Fibroblast of skin of right quadriceps (primary cell): ENCODE measurements at regions not wholly inside any gene's neighbourhood (a gene's known extent, or its start where the extent isn't known, plus 50 kb on each side); places are given as distances from the start of the nearest gene placed in this dataset.
"Not testable (repeated sequence)": the region's sequence is repeated elsewhere in the genome, so short reads cannot be mapped to it uniquely, and the experiment has no call there.

Experiments
- DNase-seq: peaks from one replicate; pipeline ENCODE4 v3.0.0-alpha.2; 2013

DNA sequence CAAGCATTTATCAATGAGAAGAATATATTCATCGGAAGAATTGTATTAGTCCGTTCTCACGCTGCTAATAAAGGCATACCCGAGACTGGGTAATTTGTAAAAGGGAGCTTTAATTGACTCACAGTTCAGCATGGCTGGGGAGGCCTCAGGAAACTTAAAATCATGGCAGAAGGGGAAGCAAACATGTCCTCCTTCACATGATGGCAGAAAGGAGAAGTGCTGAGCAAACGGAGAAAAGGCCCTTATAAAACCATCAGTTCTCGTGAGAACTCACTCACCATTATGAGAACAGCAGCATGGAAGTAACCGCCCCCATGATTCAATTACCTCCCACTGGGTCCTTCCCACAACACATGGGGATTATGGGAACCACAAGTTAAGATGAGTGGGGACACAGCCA lies 1688.2 kb downstream of the SPATA31A7 start:
- DNase-seq, result not testable (repeated sequence)

GRCh38 chr9:62880453-62880852 lies 1690.6 kb downstream of the SPATA31A7 start:
- not testable (repeated sequence) for DNase-seq

GRCh38 chr9:62880971-62881370 lies 1691.1 kb downstream of the SPATA31A7 start:
- not testable (repeated sequence) for DNase-seq

GRCh38 chr9:62881811-62882210 lies 1692.0 kb downstream of the SPATA31A7 start:
- DNase-seq, result not testable (repeated sequence)

DNA sequence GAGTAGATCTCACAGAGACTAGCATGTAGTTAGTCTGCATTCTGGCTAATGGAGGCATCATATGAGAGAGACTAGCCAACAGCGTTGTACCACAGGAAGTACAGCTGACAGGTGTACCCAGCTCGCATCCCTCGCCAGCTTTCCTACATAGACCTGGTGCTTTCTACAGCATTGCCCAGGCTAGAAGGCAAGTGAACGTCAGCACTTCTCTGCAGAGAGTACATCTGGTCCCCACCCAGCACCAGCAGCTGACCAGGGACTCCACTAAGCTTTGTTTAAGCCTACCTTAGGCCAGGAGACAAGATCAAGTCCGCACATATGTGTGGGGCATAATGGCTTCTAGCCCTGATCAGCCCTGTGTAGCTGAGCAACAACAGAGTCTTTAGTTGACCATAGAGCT lies 1692.9 kb downstream of the SPATA31A7 start:
- DNase-seq, result not testable (repeated sequence)

GRCh38 chr9:62896692-62897091 lies 1706.9 kb downstream of the SPATA31A7 start:
- DNase-seq, result not testable (repeated sequence)

- DNase-seq, result peak; percentile 16
Observed at GRCh38 chr9:62897411-62898225, 1707.8 kb downstream of the SPATA31A7 start.

DNA sequence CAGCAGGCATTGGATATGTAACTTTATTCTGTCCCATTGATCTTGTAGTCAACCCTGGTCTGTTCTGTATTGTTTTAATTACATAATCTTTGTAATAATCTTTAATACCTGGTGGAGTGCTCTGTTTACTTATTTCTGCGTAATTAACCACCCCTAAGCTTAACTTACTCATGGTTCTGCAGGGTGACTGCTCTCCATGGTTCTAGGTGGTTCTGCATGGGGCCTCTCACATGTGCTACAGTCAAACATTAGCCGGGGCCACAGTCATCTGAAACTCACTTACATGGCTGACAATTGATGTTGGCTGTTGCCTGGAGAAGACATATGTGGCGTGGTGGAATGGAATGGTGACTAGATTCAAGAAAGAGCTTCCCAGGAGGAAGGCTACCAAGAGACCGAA lies 1709.8 kb downstream of the SPATA31A7 start:
- DNase-seq, result not testable (repeated sequence)

GRCh38 chr9:62904061-62904460 lies 1714.2 kb downstream of the SPATA31A7 start:
- not testable (repeated sequence) for DNase-seq

DNA sequence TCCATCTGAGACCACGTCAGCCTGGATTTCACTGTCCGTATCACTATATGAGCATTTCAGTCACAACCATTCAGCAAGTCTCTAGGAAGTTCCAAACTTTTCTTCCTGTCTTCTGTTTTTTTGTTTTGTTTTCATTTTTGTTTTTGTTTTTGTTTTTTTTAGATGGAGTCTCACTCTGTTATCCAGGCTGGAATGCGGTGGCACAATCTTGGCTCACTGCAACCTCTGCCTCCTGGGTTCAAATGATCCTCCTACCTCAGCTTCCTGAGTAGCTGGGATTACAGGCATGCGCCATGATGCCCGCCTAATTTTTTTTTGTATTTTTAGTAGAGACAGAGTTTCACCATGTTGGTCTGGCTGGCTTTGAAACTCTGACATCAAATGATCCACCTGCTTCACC lies 1715.9 kb downstream of the SPATA31A7 start:
- DNase-seq, result not testable (repeated sequence)

- not testable (repeated sequence) for DNase-seq
Observed at GRCh38 chr9:62907866-62908265, 1718.0 kb downstream of the SPATA31A7 start.

GRCh38 chr9:62908271-62908670 lies 1718.4 kb downstream of the SPATA31A7 start:
- DNase-seq, result not testable (repeated sequence)

DNA sequence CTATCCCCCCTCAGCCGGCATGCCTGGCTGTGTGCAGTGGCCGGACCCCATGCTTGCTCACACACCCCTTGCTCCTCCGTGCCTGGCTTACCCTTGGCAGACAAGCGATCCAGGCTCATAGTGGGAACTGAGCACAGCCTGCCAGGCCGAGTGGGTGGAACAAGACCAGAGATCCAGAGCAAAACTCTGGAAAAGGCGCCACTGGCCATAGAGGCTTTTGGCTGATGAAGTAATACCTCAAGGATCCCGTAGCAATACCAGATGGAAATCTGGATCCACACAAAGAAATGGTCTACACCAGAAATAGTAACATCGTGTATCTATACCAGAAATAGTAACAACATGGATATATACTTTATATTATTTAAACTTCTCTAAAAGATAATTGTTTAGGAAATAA lies 1719.6 kb downstream of the SPATA31A7 start:
- not testable (repeated sequence) for DNase-seq

- DNase-seq, result not testable (repeated sequence)
Observed at GRCh38 chr9:62912278-62912677, 1722.4 kb downstream of the SPATA31A7 start.

GRCh38 chr9:62915168-62915567 lies 1725.3 kb downstream of the SPATA31A7 start:
- DNase-seq, result not testable (repeated sequence)

GRCh38 chr9:62915661-62916060 lies 1725.8 kb downstream of the SPATA31A7 start:
- DNase-seq, result not testable (repeated sequence)

GRCh38 chr9:62918648-62919385 lies 1729.0 kb downstream of the SPATA31A7 start:
- DNase-seq, result not testable (repeated sequence)

- DNase-seq, result not testable (repeated sequence)
Observed at GRCh38 chr9:62931484-62931883, 1741.6 kb downstream of the SPATA31A7 start.

- DNase-seq, result not testable (repeated sequence)
Observed at GRCh38 chr9:62952840-62953239, 1763.0 kb downstream of the SPATA31A7 start.
